ENCODE measurements at regions not wholly inside any gene's neighbourhood (a gene's known extent, or its start where the extent isn't known, plus 50 kb on each side); places are given as distances from the start of the nearest gene placed in this dataset.

GRCh38 chr5:84569307-84569706 lies 184.6 kb upstream of the EDIL3 start:
- no peak overlapping the region for H3K4me2 ChIP-seq
- CTCF ChIA-PET: no interaction called here
- POLR2A ChIA-PET: no interaction called here
- H3K4me1 ChIP-seq: no peaks in the 10 kb centered on the region
- ATAC-seq: no peak
- H3K4me3 ChIP-seq: no peak overlapping the region
- H3K9me3 ChIP-seq: no peaks in the 10 kb centered on the region
- H3K27ac ChIP-seq: no peak overlapping the region
- no peak for FAIRE-seq
- no peak for DNase-seq (ENCODE audit: low read depth in 1 of 2, low spot score in 1 of 2)
- no peak for TF ChIP-seq ZNF302 (CRISPR knock-in tag; IDR thresholded peaks at IDR 0.05)
- peak; percentile 63 for TF ChIP-seq MAFK (IDR thresholded peaks at IDR 0.05; ENCODE audit: partially characterized antibody)
- WGBS (ENCODE audit: missing lambda C conversion rate): 39% methylated on average over 1 of the region's 1 CpG

GRCh38 chr5:84568171-84568570 lies 183.5 kb upstream of the EDIL3 start:
- CTCF ChIA-PET: no interaction called here
- no peak for ATAC-seq
- FAIRE-seq: no peak

GRCh38 chr5:84565866-84566265 lies 181.2 kb upstream of the EDIL3 start:
- no peak overlapping the region for H3K27ac ChIP-seq
- ChIA-PET POLR2A (no interaction called here), CTCF (no interaction called here)
- no peaks in the 10 kb centered on the region for H3K9me3 ChIP-seq
- FAIRE-seq: no peak
- no peak for DNase-seq (ENCODE audit: low read depth in 1 of 2, low spot score in 1 of 2)
- no peaks in the 10 kb centered on the region for H3K4me1 ChIP-seq
- no peak for ATAC-seq
- 6% methylated on average over 1 of the region's 1 CpG for WGBS (ENCODE audit: missing lambda C conversion rate)
- no peak overlapping the region for H3K4me3 ChIP-seq
- no peak overlapping the region for H3K4me2 ChIP-seq
- no peak for TF ChIP-seq RCOR1 (IDR thresholded peaks at IDR 0.05; ENCODE audit: low read depth, low read length)
- TF ChIP-seq FOXS1 (CRISPR knock-in tag; IDR thresholded peaks at IDR 0.05): no peak
- TF ChIP-seq EHMT2 (IDR thresholded peaks at IDR 0.05; ENCODE audit: low read depth): no peak
- TF ChIP-seq ATOH8 (CRISPR knock-in tag; IDR thresholded peaks at IDR 0.05; ENCODE audit: low read depth): no peak
- no peak for TF ChIP-seq HEYL (CRISPR knock-in tag; IDR thresholded peaks at IDR 0.05)

More at GRCh38 chr5:84568171-84568570, 183.5 kb upstream of the EDIL3 start:
- H3K4me3 ChIP-seq: no peak overlapping the region
- no peaks in the 10 kb centered on the region for H3K9me3 ChIP-seq
- H3K4me1 ChIP-seq: no peaks in the 10 kb centered on the region
- H3K4me2 ChIP-seq: no peak overlapping the region
- WGBS (ENCODE audit: missing lambda C conversion rate): 56% methylated on average over 1 of the region's 1 CpG
- POLR2A ChIA-PET: no interaction called here
- no peak overlapping the region for H3K27ac ChIP-seq
- TF ChIP-seq HES2 (IDR thresholded peaks at IDR 0.05) (no peak), RAD21 (conservative IDR thresholded peaks at IDR 0.05 in 1 of 2, IDR thresholded peaks at IDR 0.05 in 1 of 2) (no peak), SMC3 (IDR thresholded peaks at IDR 0.05) (no peak), SREBF2 (IDR thresholded peaks at IDR 0.05) (no peak), CEBPB (IDR thresholded peaks at IDR 0.05) (no peak), NPAS2 (CRISPR knock-in tag; IDR thresholded peaks at IDR 0.05; ENCODE audit: borderline replicate concordance) (no peak), HOXA7 (CRISPR knock-in tag; IDR thresholded peaks at IDR 0.05) (no peak), POLR2AphosphoS2 (conservative IDR thresholded peaks at IDR 0.05; ENCODE audit: low read length) (no peak), CHD4 (IDR thresholded peaks at IDR 0.05; ENCODE audit: borderline replicate concordance) (no peak), RNF2 (IDR thresholded peaks at IDR 0.05; ENCODE audit: borderline replicate concordance, low read depth) (no peak), EHMT2 (IDR thresholded peaks at IDR 0.05; ENCODE audit: low read depth) (no peak), EHF (CRISPR knock-in tag; IDR thresholded peaks at IDR 0.05) (no peak), HOXB5 (CRISPR knock-in tag; IDR thresholded peaks at IDR 0.05) (no peak), CBX2 (IDR thresholded peaks at IDR 0.05; ENCODE audit: borderline replicate concordance, low read depth) (no peak), HMGXB4 (CRISPR knock-in tag; IDR thresholded peaks at IDR 0.05; ENCODE audit: borderline replicate concordance) (no peak), MAZ (IDR thresholded peaks at IDR 0.05; ENCODE audit: borderline replicate concordance, low read depth, low read length) (no peak), FOSB (CRISPR knock-in tag; IDR thresholded peaks at IDR 0.05) (no peak), MAFK (IDR thresholded peaks at IDR 0.05; ENCODE audit: partially characterized antibody) (no peak), HEYL (CRISPR knock-in tag; IDR thresholded peaks at IDR 0.05) (no peak)
- DNase-seq (ENCODE audit: low read depth in 1 of 2, low spot score in 1 of 2): no peak
